ENCODE measurements at regions not wholly inside any gene's neighbourhood (a gene's known extent, or its start where the extent isn't known, plus 50 kb on each side); places are given as distances from the start of the nearest gene placed in this dataset.
A peak's percentile ranks its signal among the peaks of the same experiment; 100 is the strongest.
"Not testable (repeated sequence)": the region's sequence is repeated elsewhere in the genome, so short reads cannot be mapped to it uniquely, and the experiment has no call there.

GRCh38 chr13:110811008-110811720, 97.7 kb downstream of the ING1 start:
- no peak for DNase-seq

DNA sequence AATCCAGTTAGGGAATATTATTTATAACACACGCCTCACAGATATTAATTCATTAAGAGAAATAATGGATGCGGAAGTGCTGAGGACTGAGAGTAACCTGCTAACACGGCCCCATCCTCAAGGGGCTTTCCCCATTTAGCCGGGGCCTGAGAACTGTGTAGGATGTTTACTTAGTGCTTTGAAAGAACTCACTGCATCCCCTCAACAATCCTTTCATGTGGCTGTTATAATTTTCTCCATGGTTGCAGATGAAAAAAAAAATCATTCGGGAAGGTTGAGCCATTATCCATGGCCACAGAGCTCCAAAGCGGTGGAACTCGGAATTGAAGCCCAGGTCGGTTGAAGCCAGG, 98.2 kb downstream of the ING1 start:
- DNase-seq, result no peak

- DNase-seq, result no peak
These were observed 98.8 kb downstream of the ING1 start for GRCh38 chr13:110812121-110812868.

DNA sequence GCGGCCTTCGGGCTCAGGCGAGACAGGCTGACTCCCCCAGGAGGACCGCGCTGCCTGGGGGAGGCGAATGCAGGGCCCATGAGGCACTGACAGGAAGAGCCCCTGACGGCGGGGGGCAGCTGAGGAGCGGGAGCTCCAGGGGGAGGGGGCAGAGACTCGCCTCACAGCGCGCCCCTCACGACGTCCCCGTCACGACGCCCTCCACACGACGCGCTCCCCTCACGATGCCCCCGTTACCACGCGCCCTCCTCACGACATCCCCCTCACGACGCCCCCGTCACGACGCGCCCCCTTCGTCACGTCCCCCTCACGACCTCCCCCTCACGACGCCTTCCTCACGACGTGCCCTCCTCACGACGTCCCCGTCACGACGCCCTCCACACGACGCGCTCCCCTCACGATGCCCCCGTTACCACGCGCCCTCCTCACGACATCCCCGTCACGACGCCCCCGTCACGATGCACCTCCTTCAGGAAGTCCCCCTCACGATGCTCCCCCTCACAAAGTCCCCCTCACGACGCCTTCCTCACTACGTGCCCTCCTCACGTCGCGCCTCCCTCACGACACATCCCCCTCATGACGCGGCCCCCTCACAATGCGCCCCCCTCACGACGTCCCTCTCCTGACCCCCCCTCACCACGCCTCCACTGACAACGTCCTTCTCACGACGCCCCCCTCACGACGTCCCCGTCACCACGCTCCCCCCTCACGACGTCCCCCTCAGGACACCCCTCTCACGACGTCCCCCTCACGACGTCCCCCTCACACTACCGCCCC, 99.6 kb downstream of the ING1 start:
- no peak for DNase-seq

DNA sequence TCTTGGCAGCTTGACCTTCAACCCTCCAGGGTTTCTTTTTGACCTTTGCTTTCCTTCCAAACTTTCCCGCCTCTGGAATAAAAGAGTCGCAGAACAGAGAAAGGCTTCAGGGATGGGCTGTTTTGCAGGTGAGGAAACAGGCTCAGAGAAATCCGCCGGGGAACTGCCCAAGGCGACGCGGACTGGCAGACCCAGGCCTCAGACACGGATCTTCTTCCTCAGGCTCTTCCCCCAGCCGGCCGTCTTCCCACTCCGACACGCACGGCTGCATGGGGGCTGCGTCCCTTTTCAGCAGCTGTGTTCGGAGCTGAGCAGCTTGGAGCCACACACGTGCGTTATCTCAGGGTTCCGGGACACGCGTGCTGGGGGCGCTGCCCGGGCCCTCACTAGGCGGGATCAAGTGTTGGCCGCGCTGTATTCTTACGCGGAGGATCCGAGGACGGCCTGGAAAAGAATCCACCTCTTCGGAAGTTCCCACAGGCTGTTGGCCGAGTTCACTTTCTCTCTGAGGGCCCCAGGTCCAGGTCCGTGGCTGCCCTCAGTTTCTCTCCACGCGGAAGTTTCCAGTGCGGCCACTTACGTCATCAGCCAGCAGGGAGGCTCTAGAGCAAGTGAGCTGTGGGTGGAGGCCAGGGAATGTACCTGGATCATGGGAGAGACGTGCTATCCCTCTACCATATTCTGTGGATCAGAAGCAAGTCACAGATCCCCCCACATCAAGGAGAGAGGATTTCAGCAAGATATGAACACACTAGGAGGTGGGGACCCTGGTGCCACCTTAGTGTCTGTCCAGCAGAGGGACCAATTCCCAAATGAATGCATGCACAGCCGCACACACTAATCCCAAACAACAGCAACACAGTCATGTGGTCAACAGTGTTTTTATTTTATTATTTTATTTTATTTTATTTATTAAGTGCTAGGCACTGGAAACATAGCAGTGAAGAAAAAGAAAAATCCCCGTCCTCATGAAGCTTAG, 100.4 kb downstream of the ING1 start:
- no peak for DNase-seq

DNA sequence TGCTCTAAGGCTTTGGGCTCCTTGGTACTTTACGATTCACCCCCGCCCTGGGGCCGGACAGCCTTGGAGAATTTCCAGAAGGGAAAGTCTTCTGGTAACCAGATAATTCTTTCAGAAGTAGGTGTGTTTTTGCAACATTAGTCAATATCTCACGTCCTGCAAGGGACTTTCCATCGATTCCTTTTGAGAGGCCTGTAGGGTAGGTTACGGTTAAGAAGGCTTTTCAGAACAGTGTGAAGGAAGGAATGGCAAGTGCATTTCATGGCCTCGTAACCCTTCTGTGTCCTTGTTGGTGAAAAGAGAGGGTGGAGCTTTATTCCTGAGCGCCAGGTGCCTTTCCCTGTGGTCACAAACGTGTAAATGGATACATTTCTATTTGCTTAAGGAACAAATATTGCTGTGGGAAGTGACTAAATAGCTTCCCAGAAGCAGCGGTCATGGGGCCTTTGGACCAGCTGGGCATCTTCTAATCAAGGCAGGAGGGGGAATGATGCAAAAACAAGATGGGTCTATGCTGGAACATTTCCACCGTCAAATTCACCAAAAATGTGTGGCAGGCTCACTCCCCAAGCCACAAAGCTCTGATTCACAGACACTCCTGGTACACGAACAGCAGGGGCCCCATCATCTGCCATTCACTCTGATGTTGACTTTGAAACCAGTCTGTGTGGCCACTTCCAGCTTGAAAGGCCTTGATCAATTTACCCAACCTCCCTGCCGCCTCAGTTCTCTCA, 99.2 kb downstream of the ANKRD10 start:
- DNase-seq, result peak; percentile 72 to 84

- DNase-seq, result peak in 1 of 2 experiments; percentile 62
These were observed 98.4 kb downstream of the ANKRD10 start for GRCh38 chr13:110816500-110816899.

DNA sequence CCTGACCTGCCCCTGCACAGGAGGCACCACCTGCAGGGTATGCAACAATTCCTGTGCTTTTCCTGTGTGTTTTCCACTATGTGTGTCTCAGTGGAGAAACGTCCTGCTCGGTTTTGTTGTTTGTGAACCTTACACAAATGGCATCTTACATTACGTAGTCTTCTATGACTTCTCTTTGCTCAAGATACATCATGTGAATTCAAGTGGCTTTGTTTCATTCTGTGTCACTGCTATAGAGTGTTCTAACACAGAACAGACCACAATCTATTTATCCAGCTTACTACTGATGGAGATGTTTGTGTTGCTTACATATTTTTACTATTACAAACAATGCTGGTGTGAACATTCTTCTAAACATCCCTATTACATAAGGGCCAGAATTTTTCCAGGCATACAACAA, 97.7 kb downstream of the ANKRD10 start:
- DNase-seq, result no peak

DNA sequence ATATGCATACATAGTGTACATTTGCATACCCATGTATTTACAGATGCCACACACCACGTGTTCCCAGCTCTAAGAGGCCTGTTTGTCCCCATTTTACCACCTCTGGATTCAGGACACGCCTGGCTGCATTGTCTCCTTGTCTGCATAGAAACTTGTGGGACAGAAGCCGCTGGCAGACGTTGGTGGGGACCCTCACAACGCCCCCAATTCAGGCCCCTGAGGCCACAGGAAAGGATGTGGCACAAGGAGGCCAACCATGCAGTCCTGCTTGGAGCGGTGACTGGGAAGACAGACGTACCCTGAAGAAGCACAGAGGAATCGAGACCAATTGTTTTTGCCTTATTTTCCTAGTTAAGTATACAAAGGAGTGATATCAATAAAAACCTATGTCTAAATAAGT, 96.1 kb downstream of the ANKRD10 start:
- DNase-seq, result peak; percentile 24 to 58

DNA sequence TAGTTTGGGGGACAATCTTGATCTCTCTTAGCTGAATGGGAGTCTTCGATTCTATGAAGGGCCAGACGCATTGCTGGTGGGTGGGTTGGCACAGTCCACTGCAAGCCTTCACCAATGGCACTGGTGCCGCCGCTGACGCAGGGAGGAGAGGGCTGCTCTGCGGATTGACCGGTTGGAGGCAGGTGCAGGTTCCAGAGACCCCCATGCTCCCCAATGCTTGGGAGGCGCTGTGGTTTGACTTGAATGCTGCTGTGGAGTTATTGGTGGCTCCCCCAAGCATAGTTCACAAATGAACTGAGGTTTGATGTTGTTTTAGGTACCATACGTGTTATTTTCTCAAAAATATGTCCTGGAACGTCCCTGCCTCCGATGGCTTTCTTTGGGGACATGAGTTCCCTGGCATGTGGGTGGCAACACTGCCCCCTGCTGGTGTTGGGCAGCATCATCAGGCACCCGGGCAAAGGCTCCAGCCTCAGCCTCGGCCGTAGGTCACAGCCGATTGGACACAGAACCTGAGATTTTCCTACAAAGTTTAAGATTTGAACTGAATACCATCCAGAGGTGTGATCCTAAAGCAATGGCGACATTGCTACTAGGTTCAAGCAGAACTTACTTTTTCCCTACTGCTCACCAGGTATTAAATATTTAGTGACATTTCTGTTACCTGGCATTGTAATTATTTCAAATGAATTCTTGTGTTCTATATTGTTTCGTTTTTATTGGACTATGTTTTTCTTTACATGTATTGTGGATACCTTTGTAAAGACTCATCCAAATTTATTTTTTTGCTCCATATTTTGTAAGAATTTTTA, 95.5 kb downstream of the ANKRD10 start:
- peak; percentile 76 to 92 for DNase-seq

GRCh38 chr13:110820322-110820721, 94.5 kb downstream of the ANKRD10 start:
- DNase-seq, result peak; percentile 50 to 79

GRCh38 chr13:110821837-110822668, 92.8 kb downstream of the ANKRD10 start:
- DNase-seq, result not testable (repeated sequence)

- DNase-seq, result no peak
These were observed 92.3 kb downstream of the ANKRD10 start for GRCh38 chr13:110822669-110822945.

DNA sequence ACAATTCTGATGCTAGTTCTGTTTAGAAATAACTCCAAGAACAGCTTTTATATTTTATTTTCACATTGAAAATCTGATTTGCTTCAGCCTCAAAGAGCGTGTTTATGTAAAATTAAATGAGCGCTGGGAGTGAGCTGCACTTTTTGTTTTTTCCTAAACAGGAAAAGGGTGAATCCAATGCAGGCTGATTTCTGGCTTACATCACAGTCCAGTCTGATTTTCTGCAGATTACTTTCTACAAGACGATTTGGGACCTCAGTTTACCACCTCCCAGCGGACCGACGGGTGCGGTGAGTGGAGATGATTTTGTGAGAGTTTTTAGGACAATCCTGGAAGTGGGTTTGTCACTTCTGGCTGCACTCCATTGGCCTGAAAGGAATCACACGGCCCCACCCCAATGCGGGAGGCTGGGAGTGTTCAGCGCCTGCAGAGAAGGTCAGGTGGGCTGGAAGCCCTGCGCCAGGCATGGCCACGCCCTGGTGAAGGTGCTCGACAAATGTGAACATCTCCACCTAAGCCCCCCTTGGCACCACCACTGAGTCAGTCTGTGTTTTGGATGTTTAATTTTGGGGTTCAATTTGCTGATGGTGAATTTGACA, 90.1 kb downstream of the ANKRD10 start:
- DNase-seq, result peak in 1 of 2 experiments; percentile 24

DNA sequence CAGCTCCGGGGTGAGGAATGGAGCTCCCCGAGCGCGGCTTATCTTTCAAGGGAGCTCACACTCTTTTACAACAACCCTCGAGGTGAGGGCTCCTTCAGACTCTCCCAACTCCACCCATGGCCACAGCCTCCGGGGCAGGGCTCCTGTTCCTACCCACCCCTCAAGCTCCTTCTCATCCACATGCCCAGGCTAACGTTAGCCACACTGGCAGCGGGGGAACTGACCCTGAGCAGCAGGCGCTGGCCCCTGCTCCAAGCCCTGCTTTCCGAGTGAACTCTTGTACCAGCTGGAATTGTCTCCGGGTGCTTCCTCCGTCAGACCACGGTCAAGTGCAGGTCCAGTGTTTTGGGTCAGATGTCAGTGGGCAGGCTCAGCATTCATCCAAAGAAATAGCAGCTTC, 89.4 kb downstream of the ANKRD10 start:
- DNase-seq, result no peak

GRCh38 chr13:110826101-110826500, 88.8 kb downstream of the ANKRD10 start:
- no peak for DNase-seq

DNA sequence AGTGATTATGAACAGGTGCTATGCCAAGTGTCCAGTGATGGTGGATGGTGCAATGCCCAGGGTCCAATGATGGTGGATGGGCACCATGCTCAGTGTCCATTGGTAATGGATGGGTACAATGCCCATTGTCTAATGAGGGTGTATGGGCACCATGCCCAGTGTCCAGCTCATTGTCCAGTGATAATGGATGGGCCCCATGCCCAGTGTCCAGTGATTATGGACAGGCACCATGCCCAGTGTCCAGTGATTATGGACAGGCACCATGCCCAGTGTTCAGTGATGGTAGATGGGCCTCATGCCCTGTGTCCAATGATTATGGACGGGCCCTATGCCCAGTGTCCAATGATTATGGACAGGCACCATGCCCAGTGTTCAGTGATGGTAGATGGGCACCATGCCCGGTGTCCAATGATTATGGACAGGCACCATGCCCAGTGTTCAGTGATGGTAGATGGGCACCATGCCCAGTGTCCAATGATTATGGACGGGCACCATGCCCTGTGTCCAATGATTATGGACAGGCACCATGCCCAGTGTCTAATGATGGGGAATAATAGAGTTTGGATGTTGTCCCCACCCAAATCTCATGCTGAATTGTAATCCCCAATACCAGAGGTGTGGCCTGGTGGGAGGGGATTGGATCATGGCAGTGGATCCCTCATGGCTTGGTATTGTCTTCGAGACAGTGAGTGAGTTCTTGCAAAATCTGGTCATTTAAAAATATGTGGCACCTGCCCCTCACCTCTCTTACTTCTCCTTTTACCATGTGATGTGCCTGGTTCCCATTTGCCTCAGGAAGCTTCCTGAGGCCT, 87.8 kb downstream of the ANKRD10 start:
- no peak for DNase-seq

All from NCI-H526 (cell line).